ENCODE measurements at regions not wholly inside any gene's neighbourhood (a gene's known extent, or its start where the extent isn't known, plus 50 kb on each side); places are given as distances from the start of the nearest gene placed in this dataset.

GRCh38 chr2:149701241-149701640 is 113.7 kb upstream of the MMADHC start:
- TF ChIP-seq CTCF (IDR thresholded peaks at IDR 0.05) (no peak), POLR2A (IDR thresholded peaks at IDR 0.05) (no peak), EP300 (IDR thresholded peaks at IDR 0.05) (no peak), POLR2AphosphoS5 (IDR thresholded peaks at IDR 0.05) (no peak)

Measured in stomach (tissue), 4 donors.